B cell (primary cell): ENCODE measurements at regions not wholly inside any gene's neighbourhood (a gene's known extent, or its start where the extent isn't known, plus 50 kb on each side); places are given as distances from the start of the nearest gene placed in this dataset.

Source experiments
- ATAC-seq: fragments of 200-7000 bp; cut with Tn5 transposase; one replicate; pipeline ENCODE4 v1.10.0; 2021; ENCODE audit warnings: low read depth, mild to moderate bottlenecking, moderate number of reproducible peaks, moderate library complexity
- CTCF ChIA-PET: fragments of 350-600 bp; sonication (Branson Sonifier 250); formaldehyde crosslinking; loops from one replicate; lab custom pipeline; 2021; ENCODE audit warnings: antibody characterized with exemption, inconsistent platforms; lab: Charles Lee
- POLR2A ChIA-PET: fragments of 350-600 bp; sonication (Branson Sonifier 250); formaldehyde crosslinking; loops from one replicate; lab custom pipeline; 2021; ENCODE audit warnings: antibody characterized with exemption; lab: Charles Lee
- DNase-seq: peaks from one replicate; pipeline ENCODE4 v3.0.0; 2013
- H2AFZ ChIP-seq: 2 replicates; pipeline ENCODE4 v1.6.1; 2012; ENCODE audit warnings: mild to moderate bottlenecking, low read depth, low read length; ENCODE audit not compliant: insufficient read depth, poor library complexity, severe bottlenecking
- H3K27ac ChIP-seq, 2 donors: 1 replicate in 1 of 2; 2 replicates in 1 of 2; pipeline ENCODE4 v1.5.1; 2012 to 2013; ENCODE audit warnings: low read length in 2 of 2, mild to moderate bottlenecking in 2 of 2, moderate library complexity in 1 of 2
- H3K27me3 ChIP-seq, 4 experiments: fragments of 200-600 bp in 1 of 4; sonication (generic) in 1 of 4; replicated peaks in 1 of 4; 1 replicate in 2 of 4; 2 replicates in 2 of 4; pipeline versions ENCODE4 v1.6.1 to v1.7.0; 2013 to 2016; ENCODE audit warnings: low read length in 3 of 4, mild to moderate bottlenecking in 2 of 4, mixed read lengths in 1 of 4, moderate library complexity in 1 of 4; ENCODE audit not compliant: insufficient read depth in 4 of 4, control insufficient read depth in 3 of 4; ENCODE audit errors: control extremely low read depth in 1 of 4
- H3K36me3 ChIP-seq, 2 experiments: replicated peaks in 1 of 2; 1 replicate in 1 of 2; 2 replicates in 1 of 2; pipeline versions ENCODE4 v1.6.1 to v1.7.1; 2013; ENCODE audit warnings: low read length in 1 of 2; ENCODE audit not compliant: insufficient read depth in 2 of 2, control insufficient read depth in 1 of 2; ENCODE audit errors: control extremely low read depth in 1 of 2, extremely low read depth in 1 of 2
- H3K4me1 ChIP-seq, 2 donors: fragments of 200-600 bp in 1 of 2; sonication (generic) in 1 of 2; 1 replicate in 1 of 2; 2 replicates in 1 of 2; pipeline versions ENCODE4 v1.5.1 to v1.6.1; 2013 to 2017; ENCODE audit warnings: low read length in 2 of 2; ENCODE audit not compliant: control insufficient read depth in 2 of 2, insufficient read depth in 2 of 2
- H3K4me2 ChIP-seq: replicated peaks from 2 replicates; pipeline ENCODE3; 2012; ENCODE audit warnings: mild to moderate bottlenecking, low read depth, low read length; ENCODE audit not compliant: poor library complexity, severe bottlenecking
- H3K4me3 ChIP-seq, 5 experiments: fragments of 200-600 bp in 1 of 5; sonication (generic) in 1 of 5; 1 replicate in 3 of 5; 2 replicates in 2 of 5; pipeline versions ENCODE4 v1.5.1 to v1.7.0; 2011 to 2016; ENCODE audit warnings: low read length in 4 of 5, mild to moderate bottlenecking in 4 of 5, low read depth in 2 of 5, control low read depth in 1 of 5, moderate library complexity in 1 of 5; ENCODE audit not compliant: insufficient read depth in 1 of 5; ENCODE audit errors: control extremely low read depth in 1 of 5, extremely low read depth in 1 of 5
- H3K79me2 ChIP-seq: fragments of 200-600 bp; sonication (generic); one replicate; pipeline ENCODE4 v1.6.0; 2016; ENCODE audit warnings: low read length; ENCODE audit not compliant: control insufficient read depth, insufficient read depth
- H3K9ac ChIP-seq: fragments of 200-600 bp; sonication (generic); 2 replicates; pipeline ENCODE4 v1.6.1; 2017; ENCODE audit warnings: mild to moderate bottlenecking, low read length, moderate library complexity
- H3K9me3 ChIP-seq, 3 donors: one replicate each; pipeline versions ENCODE4 v1.6.1 to v1.7.1; 2013; ENCODE audit warnings: low read length in 2 of 3; ENCODE audit not compliant: control insufficient read depth in 2 of 3, insufficient read depth in 1 of 3; ENCODE audit errors: control extremely low read depth in 1 of 3
- H4K20me1 ChIP-seq: 2 replicates; pipeline ENCODE4 v1.6.0; 2012; ENCODE audit warnings: mild to moderate bottlenecking, low read length; ENCODE audit not compliant: insufficient read depth, control insufficient read depth, poor library complexity, severe bottlenecking
- H3K27ac Mint-ChIP-seq: one replicate; pipeline ENCODE4 v1.8.0; 2021; ENCODE audit warnings: mixed read lengths
- H3K27me3 Mint-ChIP-seq: one replicate; pipeline ENCODE4 v1.8.0; 2021; ENCODE audit warnings: mixed read lengths
- H3K4me1 Mint-ChIP-seq: one replicate; pipeline ENCODE4 v1.8.0; 2021; ENCODE audit warnings: mixed read lengths
- H3K4me3 Mint-ChIP-seq: one replicate; pipeline ENCODE4 v1.8.0; 2021; ENCODE audit warnings: mixed read lengths
- H3K9me3 Mint-ChIP-seq: one replicate; pipeline ENCODE4 v1.8.0; 2022; ENCODE audit warnings: mixed read lengths; ENCODE audit not compliant: insufficient read depth
- CTCF ChIP-seq: fragments of 200-600 bp; IDR thresholded peaks from one replicate; pipeline ENCODE4 v1.8.0; 2022; ENCODE audit warnings: antibody characterized with exemption, mild to moderate bottlenecking
- EZH2 ChIP-seq: IDR thresholded peaks from 2 replicates; pipeline ENCODE4 v1.6.1; 2012; ENCODE audit warnings: borderline replicate concordance, low read depth, mild to moderate bottlenecking, moderate library complexity, low read length; ENCODE audit not compliant: insufficient read depth, poor library complexity, severe bottlenecking
- WGBS: methylation state at CpG from one replicate; pipeline ENCODE4 v1.1.5; 2013; ENCODE audit warnings: missing lambda C conversion rate; ENCODE audit not compliant: insufficient coverage; 5-methylcytosine and 5-hydroxymethylcytosine counted together
- intact Hi-C: fragments of 100-400 bp; cut with micrococcal nuclease; formaldehyde crosslinking; loops from one replicate; pipeline ENCODE4 v1.10.0; 2022

- H3K9ac ChIP-seq, result no peak overlapping the region
- 86% methylated on average over 7 of the region's 7 CpGs for WGBS
- ATAC-seq, result no peak
These were observed 168.0 kb upstream of the THRB start for GRCh38 chr3:24662449-24663345.

More at GRCh38 chr3:24662449-24663345, 168.0 kb upstream of the THRB start:
- no peaks in the 10 kb centered on the region for H4K20me1 ChIP-seq
- no peaks in the 10 kb centered on the region for H3K4me1 ChIP-seq
- no peak overlapping the region for H3K4me2 ChIP-seq
- peaks cover 0 to 3% (median 0%) of the 10 kb centered on the region in 4 experiments for H3K27me3 ChIP-seq
- ChIA-PET CTCF (no interaction called here), POLR2A (no interaction called here)
- H2AFZ ChIP-seq, result no peak overlapping the region
- TF ChIP-seq EZH2 (no peak), CTCF (no peak)
- H3K4me3 ChIP-seq, result no peak overlapping the region
- no peaks in the 10 kb centered on the region for H3K79me2 ChIP-seq
- no peaks in the 10 kb centered on the region for H3K36me3 ChIP-seq
- H3K4me3 Mint-ChIP-seq, result no peak overlapping the region
- DNase-seq, result no peak
- peaks cover 6% of the 10 kb centered on the region for H3K27me3 Mint-ChIP-seq
- intact Hi-C loops, result no loop called here
- no peaks in the 10 kb centered on the region for H3K9me3 Mint-ChIP-seq
- H3K27ac ChIP-seq, result no peak overlapping the region
- peaks cover 4% of the 10 kb centered on the region for H3K4me1 Mint-ChIP-seq
- no peak overlapping the region for H3K27ac Mint-ChIP-seq
- H3K9me3 ChIP-seq, result no peaks in the 10 kb centered on the region
